HG02870 (cell line): ENCODE measurements at regions not wholly inside any gene's neighbourhood (a gene's known extent, or its start where the extent isn't known, plus 50 kb on each side); places are given as distances from the start of the nearest gene placed in this dataset.

Experiments used
- ATAC-seq: cut with Tn5 transposase; IDR thresholded peaks from one replicate; pipeline ENCODE4 v1.9.1; 2021; ENCODE audit warnings: mild to moderate bottlenecking, moderate library complexity; ENCODE audit not compliant: unreplicated experiment

DNA sequence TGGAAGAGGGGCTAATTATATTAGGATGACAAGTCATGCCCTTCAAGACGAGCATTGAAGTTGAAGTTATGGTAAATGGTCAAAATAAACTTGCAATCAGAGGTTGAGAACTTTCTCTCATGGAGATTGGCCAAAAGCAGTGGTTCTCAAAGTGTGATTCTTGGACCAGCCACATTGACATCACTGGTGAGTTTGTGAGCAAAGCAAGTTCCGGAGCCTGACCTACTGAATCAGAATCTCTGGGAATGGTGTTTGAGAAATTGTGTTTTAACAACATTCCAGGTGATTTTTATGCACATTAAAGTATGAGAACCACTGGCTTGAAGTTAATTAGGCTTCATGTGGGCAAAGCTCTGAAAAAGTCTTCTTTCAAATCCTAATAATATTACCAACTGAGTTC lies 403.5 kb downstream of the ZSWIM6 start:
- ATAC-seq = no peak

DNA sequence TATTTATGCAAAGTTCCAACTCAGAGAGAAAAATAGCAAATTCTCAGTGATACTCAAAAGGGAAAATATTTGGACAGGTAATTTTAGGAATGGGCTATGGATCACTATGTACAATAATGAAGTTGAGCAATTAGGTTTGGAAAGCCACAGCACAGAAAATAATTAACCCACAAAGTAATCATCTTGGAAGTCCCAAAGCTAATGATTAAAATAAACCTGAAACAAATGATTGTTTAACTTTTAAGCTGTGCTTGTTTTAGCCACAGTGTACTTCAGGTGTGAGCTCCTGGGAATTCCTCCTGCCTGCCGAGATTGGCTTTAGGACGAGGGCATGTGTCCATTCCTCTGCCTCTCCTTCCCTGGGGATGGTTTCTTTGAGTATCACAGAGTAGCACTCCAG lies 403.9 kb downstream of the ZSWIM6 start:
- ATAC-seq = no peak

DNA sequence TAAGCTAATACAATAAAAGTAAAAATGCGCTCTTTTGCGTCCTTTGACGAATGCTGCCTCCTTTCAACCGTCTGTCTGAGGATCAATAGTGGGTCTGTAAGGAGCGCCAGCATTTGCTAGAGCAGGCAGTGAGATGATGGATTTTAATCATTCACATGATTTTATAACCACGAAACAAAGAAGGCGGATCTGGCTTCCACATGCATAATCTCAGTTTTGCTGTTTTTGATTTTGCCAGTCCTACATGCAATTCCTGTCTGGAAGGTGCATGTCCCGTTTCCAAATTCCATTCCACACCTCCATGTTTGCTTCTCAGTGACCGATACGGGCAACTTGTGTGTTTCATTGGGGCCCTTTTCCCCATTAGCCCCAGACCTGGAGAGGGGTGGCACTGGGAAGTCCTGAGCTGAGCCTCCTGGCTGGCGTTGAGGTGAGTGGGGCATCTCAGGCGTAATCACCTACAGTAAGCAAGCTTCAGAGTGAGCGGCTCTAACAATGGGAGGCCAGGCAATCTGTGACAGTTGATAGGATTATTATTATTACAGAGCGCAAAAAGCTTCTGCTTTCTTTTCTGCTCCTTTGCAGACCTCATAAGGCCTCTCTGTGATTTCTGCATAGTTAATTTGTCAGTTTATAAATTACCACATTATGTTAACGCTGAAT lies 405.4 kb downstream of the ZSWIM6 start:
- ATAC-seq = no peak

DNA sequence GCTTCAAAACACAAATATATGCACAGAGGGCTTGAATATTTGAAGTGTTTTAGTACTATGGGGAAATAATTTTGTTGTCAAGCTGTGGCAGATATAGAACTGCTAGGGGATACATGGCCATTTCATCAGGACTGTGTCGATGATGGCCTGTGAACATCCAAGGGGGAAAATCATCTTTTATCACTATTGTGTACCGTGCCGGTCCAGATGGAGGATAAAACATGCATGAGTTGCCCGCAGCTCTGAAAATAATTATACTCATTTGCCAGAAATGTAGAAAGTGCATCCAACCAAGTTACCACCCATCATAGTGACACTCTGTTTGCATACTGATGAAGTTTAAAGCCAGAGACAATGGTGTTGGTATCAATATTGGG lies 405.9 kb downstream of the ZSWIM6 start:
- no peak for ATAC-seq

DNA sequence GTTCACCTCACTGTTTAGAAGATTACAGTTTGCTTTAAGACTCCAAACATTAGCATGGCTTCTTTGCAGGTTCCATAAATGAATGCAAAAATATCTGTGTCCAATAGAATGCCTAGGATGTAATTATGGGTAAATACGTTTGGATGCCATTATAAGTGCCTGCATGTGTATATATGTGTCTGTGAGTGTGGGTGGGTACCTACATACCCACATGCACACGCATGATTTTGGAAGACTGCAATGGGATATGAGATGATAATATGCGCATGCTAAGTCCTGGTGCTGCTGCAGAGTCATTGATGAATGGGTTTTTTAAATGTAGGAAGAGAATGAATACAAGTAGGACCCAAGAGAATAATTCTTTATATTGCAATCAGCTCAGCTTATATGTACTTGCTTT lies 406.4 kb downstream of the ZSWIM6 start:
- no peak for ATAC-seq

DNA sequence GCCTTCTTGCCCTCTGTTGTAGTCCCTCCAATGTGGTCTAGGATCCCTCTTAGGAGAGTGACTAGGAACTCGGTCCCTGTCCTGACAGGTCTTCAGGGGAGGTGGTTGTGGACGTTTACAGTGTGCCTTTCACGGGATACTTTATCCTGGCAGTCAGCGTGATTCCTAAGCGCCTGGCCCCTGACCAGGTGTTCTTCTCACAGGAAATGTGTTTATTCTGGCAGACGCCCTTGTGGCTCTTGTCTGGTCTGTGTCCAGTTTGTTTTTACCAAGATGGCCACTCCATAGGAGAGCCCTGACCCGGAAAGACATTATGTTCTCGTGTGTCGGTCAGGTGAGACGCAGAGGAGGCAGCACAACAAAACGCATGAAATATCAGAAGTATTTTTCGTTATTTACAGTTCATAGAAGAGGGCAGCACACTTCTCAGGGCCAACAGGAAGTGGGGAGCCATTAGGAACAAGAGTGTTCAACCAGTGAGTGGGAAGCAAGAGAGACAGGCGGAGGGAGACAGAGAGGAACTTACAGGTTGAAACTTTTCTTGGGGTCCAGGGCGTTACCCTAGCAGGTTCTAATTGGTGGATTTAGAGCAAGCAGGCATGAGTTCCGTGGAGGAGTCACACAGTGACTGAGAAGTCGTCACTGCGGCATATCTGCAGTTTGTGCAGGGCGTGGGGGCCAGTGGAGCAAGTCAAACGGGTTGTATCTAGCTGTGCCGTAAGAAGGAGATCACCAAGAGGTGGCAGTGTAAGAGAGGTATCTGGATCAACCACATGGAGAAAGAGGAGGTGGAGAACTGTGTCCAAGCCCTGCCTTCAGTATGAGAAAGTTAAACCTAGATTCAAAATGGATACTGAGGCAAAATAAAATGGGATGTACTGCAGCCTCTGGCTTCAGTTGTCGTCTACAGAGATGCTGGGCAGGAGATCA lies 412.9 kb downstream of the ZSWIM6 start:
- ATAC-seq = no peak

DNA sequence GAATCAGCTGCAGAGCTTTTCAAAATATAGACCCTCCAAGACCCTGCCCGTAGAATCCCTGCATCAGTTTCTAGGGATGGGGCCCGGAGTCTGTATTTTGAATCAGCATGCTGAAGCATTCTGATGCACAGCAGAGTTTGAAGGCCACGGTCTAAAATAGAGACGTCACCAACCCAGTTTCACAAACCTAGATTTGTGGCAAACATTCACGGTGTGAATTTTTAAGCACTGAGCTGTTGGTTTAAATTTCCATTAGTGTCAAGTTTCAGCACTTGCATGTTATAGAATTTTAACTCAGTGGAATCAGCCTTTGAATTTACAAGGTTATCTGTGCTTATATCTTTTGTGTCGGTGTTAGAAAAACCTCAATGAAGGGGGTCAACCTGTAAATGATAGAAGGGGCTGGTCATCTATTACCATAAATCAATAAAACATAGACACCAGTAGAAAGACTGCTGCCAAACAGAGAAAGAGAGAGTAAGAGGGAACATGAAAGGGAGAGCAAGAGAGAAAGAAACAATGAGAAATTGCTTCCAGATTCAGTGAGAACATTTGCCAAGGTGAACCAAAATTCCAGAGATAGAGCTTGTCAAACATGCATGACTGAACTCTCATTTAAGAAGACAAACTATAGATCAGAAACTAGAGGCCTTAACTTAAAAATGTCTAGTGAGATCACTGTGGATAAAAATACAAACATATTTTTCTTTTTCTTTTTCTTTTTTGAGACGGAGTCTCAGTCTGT lies 414.9 kb downstream of the ZSWIM6 start:
- ATAC-seq = no peak

DNA sequence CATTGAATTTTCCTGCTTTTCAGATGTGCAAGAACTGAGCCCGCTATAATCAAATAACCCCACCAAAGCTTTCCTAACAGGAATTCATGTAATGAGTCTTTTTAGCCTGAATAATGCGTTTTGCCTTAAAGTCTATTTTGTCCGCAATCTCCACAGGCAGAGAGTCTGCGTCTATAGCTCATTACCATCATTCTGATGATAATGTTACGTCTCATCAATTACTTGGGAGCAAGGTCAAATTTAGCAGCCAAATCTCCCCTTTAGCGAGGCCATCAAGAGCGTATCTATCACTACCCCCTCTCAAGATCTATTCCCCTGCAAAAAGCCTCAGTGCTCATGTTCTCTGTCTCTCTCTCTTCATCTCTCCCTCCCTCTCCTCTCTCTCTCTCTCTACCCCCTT lies 416.1 kb downstream of the ZSWIM6 start:
- ATAC-seq = no peak

DNA sequence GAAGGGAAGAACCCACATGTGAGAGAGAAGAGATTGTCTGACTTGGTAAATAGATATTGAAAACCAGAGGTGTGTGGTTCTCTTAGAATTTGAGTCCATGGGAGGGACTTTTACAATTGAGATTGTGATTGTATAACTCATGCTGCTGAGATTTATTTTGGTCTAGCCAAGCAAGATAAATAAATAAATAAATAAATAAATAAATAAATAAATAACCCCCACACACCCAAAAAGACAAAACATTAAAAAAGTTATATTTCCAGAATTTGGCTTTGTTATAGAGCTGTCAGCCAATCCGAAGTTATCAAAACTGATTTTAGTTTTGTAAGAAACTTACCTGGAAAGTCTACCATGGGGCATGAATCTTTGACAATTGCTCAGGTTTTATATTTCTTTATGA lies 416.6 kb downstream of the ZSWIM6 start:
- ATAC-seq = no peak

DNA sequence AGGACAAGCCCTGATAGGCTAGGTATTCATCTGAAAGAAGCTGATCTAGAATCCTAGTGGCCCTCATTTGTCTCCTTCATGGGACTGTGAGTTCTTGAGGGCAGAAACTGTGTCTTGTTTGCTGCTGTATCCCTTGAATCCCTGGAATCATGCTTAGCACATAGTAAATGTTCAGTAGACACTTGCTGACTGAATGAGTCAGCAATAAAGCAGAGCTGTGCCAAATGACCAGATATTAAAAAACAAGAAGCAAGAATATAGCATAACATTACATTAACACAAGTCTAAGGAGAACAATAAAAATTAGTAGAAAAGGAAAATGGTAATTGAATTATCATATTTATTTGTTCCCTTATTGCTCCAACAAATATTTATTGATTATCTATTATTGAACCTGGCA lies 420.5 kb downstream of the ZSWIM6 start:
- ATAC-seq = no peak

DNA sequence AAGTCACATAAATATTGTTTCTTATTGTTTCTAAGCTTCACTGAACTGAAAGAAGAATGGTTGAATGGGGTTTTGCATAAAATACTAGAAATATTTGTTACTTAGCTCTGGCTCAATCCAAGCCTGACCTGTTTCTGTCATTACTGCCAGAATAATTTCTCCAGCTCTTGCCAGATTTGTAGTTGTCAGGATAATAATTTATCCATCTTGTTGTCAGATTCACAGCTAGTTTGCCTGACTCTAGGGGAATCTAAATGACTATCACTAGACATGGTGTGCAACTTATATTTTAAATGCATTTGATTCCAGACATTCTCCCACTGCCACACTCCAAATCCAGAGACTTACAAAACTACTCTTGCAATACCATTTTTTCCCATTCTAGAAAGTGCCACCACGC lies 422.7 kb downstream of the ZSWIM6 start:
- no peak for ATAC-seq

DNA sequence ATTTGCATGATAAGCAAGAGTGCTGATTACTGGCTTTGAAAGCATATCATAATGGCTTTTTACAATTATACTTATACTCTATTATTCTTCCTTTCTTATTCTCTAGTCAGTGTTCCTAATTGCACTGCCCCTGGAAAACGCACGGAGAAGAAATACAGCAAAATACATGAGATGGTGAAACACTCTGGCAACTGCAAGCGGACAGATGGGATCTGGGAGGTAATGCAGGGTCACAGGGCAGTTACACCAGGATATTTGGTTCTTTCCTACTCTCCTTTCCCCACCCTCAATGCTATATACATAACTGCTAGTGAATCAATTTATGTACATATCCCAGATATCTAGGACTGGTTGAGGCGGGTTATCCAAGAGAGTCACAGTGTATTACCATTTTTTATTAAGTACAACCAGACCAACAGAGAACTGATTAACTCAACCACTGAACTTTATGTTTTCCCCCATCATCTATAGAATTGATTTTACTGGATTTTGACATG lies 423.7 kb downstream of the ZSWIM6 start:
- no peak for ATAC-seq

DNA sequence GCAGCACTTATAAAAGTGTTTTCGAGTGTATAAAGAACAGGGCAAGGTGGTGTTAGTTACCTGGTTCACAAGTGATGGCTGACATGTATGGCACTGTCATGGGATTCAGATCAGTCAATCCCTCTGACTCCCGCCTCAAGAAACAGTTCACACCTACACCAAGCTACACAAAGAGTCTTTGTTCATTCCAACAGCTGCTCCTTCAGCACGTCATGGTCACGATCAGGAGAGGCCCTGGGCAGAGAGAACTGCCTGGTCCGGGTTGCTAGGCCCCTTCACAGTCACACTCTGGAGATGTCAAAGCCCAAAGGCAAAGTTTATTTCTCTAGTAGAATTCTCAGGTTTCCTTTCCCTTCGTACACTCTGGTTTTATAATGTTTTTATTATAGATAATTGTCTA lies 426.7 kb downstream of the ZSWIM6 start:
- no peak for ATAC-seq

DNA sequence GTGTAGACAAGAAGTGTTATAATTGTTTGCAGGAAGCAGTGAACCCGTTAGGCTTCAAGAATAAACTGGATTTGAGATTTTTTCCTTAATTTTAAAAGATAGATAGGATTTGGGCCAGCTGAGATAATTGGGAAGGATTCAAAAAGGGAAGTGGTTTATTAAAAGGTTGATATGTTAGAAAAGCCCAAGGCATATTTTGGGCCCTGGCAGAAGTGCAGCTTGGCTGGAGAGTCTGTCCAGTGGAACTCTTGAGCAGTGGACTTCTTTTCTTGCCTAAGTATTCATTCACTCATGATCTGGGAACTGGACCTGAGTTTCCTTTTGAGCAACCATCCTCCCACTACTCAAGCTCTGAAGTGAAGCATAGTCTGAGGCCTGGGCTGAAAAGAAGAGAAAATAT lies 433.4 kb downstream of the ZSWIM6 start:
- ATAC-seq = no peak

DNA sequence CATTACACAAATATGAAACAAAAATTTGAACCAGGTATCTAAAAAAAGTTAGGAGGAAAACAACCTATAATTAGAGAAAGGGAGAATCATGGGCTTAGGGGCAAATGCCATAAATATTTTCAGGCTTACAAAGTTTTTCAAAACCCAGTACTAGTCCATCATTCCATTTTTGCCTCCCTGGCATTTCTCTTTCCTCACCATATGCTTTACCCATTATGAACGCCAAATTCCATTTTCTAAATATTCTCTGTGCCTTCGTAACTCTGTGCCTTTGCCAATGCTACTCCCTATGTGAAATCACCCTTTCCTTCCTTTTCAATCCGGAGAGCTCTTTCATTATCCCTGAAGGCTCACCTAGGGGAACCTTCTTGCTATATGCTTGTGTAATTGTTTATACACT lies 434.1 kb downstream of the ZSWIM6 start:
- no peak for ATAC-seq

DNA sequence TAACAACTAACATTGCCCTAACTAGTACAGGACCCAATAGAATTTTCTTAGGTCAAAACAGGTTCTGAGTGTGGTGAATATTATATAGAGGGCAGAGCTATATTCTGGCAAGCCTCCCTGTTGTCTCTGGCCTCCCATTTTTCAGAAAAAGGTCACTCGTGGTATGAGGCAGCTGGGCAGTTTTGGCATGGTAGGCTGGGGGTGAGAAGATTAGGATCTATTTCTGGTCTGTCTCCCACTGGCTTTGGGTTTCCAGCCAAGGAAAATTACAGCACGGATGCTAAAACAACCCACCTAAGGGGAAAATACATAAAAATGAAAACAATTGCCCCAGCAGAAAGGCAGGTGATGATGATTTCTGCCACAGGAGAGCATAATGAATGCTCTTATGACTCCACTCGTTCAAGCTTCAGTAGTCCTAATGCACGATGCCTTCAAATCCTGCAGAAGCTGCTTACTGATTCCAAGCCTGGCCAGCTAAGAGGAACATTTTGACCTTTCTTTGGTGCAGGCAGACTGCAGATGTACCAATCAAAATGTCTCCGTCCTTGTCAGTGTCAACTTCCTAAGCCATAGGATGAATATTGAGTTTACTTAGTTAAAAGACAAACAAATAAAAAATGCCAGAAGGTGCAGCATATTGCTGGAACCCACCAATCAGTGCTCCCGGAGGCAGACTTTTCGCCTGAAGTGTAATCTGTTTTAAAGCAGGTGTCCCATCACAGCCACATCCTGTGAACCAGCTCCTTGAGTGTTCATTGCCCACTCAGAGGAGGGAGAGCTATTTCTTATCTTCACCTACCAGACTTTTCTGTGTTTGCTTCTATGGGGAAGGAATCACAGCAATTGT lies 435.4 kb downstream of the ZSWIM6 start:
- no peak for ATAC-seq

DNA sequence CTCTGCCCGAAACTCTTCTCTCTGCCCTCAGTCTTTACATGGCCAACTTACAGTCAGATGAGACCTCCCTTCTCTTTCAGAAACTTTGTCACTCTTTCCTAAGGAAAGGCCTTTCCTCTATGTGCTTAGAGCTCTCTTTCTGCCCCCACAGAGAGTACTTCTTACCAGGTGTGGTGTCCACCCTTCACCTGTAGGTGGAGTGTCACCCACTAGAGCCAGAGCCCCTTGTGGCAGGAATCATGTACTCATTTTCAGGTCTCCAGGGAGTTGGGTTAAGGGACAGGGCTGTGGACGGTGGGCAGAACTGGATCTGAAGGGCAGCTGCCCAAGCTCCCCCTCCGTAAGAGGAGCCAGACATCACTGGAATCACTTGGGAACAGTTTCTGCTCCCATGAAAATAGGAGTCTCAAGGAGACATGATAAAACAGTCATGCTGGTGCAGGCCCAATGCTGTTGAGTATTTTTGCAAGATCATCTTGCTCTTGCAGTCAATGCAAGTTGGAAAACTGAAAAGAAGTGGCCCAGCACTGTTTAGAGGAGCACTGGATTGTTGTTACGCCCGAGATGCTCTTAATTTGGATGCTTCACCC lies 436.7 kb downstream of the ZSWIM6 start:
- ATAC-seq = peak; percentile 93

DNA sequence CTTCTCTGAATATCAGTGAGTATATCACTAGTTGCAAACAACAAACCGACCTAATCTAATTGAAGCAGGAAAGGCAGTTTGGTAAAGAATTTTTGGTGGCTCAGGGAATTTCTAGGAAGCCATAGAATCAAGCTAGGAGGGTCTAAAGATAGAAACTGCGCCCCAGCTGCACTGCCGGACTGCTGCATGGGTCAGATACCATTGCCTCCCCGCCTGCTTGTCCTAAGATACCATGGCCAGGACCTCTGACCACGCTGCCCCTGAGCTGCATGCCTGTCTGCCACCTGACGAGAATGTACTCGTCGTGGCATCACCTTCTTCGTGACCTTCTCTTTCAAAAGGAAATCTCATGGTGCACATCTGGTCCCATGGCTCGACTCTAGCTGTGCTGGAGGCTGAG lies 439.0 kb downstream of the ZSWIM6 start:
- no peak for ATAC-seq

DNA sequence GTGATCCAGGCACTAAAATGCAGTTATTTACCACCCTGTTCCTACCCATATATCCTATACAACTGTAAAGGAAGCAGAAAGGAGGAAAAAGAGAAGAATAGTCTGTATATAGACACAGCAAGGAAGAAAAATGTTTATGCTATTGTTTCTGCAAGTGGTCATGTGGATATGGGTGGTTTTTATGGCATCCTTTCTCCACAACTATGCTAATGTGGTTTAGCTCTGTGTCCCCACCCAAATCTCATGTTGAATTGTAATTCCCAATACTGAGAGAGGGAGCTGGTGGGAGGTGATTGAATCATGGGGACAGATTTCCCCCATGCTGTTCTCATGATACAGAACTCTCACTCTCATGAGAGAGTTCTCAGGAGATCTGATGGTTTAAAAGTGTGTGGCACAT lies 439.8 kb downstream of the ZSWIM6 start:
- ATAC-seq = no peak

DNA sequence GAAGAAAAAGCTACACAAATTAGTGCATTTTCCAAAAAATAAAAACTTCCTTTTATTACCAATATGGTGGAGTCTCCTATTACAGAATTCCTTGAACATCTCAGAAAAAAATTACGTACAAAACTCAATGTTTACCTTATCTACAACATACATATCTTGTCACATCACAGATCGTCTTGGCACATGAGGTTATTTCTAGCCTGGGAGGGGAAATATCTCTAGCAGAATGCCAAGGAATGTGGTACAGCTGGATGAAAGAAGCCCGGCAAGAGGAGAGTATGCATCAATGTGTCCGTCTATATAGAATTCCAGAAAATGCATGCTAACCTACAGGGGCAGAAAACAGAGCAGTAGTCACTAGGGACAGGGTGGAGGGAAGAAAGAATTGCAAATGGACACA lies 443.8 kb downstream of the ZSWIM6 start:
- no peak for ATAC-seq
